Mesothelial cell of epicardium (in vitro differentiated cells): ENCODE measurements at regions not wholly inside any gene's neighbourhood (a gene's known extent, or its start where the extent isn't known, plus 50 kb on each side); places are given as distances from the start of the nearest gene placed in this dataset.

Experiments used
- DNase-seq, 2 experiments: peaks; one replicate each; pipeline ENCODE4 v3.0.0; 2021; ENCODE audit warnings: low spot score in 2 of 2; ENCODE audit not compliant: unreplicated experiment in 2 of 2
- H3K27ac Mint-ChIP-seq: 2 replicates; pipeline ENCODE4 v1.8.0; 2021; ENCODE audit warnings: mixed read lengths
- H3K27me3 Mint-ChIP-seq: 2 replicates; pipeline ENCODE4 v1.8.0; 2021; ENCODE audit warnings: low read depth, mixed read lengths
- H3K36me3 Mint-ChIP-seq: 2 replicates; pipeline ENCODE4 v1.8.0; 2021; ENCODE audit warnings: mixed read lengths
- H3K4me1 Mint-ChIP-seq: 2 replicates; pipeline ENCODE4 v1.8.0; 2021; ENCODE audit warnings: mixed read lengths
- H3K4me3 Mint-ChIP-seq: 2 replicates; pipeline ENCODE4 v1.8.0; 2021; ENCODE audit warnings: mild to moderate bottlenecking, moderate library complexity, mixed read lengths
- H3K9me3 Mint-ChIP-seq: 2 replicates; pipeline ENCODE4 v1.8.0; 2021; ENCODE audit warnings: mixed read lengths
- TF ChIP-seq, protein P1 (sequence below): fragments of 200-600 bp; sonication (generic); IDR thresholded peaks from one replicate; pipeline ENCODE4 v1.5.0; 2021; ENCODE audit warnings: antibody characterized with exemption; ENCODE audit not compliant: unreplicated experiment

DNA sequence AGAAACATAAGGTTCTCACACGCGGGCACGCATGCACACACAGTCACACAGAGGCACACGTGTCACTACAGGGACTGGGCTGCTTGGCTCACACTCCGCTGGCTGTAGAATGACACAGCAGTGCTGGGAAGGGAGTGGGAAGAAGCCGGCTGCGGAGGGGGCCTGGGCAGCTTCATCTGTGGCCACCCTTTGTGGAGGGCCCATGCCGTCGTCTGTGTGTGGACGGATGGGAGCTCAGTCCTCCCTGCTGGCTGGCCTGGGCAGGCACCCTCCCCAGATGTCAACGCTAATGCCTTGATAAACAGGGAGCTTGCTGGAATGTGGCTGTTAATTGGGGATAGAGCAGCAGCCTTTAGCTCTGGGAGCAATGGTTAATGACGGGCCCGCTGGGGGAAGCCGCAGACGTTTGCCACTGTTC, 621.1 kb downstream of the BCOR start:
- TF ChIP-seq, protein P1, sequence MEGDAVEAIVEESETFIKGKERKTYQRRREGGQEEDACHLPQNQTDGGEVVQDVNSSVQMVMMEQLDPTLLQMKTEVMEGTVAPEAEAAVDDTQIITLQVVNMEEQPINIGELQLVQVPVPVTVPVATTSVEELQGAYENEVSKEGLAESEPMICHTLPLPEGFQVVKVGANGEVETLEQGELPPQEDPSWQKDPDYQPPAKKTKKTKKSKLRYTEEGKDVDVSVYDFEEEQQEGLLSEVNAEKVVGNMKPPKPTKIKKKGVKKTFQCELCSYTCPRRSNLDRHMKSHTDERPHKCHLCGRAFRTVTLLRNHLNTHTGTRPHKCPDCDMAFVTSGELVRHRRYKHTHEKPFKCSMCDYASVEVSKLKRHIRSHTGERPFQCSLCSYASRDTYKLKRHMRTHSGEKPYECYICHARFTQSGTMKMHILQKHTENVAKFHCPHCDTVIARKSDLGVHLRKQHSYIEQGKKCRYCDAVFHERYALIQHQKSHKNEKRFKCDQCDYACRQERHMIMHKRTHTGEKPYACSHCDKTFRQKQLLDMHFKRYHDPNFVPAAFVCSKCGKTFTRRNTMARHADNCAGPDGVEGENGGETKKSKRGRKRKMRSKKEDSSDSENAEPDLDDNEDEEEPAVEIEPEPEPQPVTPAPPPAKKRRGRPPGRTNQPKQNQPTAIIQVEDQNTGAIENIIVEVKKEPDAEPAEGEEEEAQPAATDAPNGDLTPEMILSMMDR, result no peak
- H3K4me1 Mint-ChIP-seq, result peaks cover 16% of the 10 kb centered on the region
- H3K27me3 Mint-ChIP-seq, result no peaks in the 10 kb centered on the region
- H3K9me3 Mint-ChIP-seq, result peaks cover 22% of the 10 kb centered on the region
- H3K27ac Mint-ChIP-seq, result no peak overlapping the region
- H3K36me3 Mint-ChIP-seq, result no peaks in the 10 kb centered on the region
- no peak overlapping the region for H3K4me3 Mint-ChIP-seq
- DNase-seq, result no peak

DNA sequence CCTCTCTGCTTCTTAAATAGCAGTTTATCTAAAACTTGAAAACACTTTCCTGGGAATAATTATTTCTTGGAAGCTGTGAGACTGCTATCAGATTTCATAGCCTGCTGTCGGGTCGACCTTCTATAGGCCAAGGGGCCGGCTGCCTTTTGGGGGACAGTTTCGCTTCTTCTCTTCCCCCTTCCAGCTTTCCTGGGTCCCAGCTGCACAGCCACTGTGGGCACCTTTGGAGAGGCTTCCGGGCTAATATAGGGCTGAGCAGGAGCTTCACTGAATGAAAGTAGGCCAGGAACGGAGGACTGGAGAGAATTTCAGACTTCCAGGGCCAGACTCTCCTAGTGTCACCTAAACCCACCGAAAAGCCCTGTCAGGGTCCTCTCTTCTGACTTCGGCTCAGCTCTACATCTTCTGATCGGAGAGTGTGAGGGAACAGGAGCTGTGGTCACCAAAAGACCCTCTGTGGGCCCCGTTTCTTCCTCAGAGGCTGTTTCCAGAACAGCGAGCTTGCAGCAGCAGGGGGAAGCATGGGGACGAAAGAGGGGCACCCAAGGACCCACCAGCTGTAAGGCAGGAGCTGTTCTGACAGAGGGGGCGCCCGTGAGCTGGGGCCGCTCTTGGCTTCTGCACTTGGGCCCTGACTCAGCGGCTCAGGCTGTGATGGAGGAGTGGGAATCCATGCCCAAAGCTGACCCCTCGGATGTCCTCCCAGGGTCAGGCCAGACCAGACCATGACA, 620.6 kb downstream of the BCOR start:
- no peak for DNase-seq
- TF ChIP-seq, protein P1, result peak; percentile 17
- H3K4me1 Mint-ChIP-seq, result peaks cover 16% of the 10 kb centered on the region
- peaks cover 21% of the 10 kb centered on the region for H3K9me3 Mint-ChIP-seq
- no peaks in the 10 kb centered on the region for H3K36me3 Mint-ChIP-seq
- no peak overlapping the region for H3K27ac Mint-ChIP-seq
- H3K4me3 Mint-ChIP-seq, result no peak overlapping the region
- no peaks in the 10 kb centered on the region for H3K27me3 Mint-ChIP-seq

DNA sequence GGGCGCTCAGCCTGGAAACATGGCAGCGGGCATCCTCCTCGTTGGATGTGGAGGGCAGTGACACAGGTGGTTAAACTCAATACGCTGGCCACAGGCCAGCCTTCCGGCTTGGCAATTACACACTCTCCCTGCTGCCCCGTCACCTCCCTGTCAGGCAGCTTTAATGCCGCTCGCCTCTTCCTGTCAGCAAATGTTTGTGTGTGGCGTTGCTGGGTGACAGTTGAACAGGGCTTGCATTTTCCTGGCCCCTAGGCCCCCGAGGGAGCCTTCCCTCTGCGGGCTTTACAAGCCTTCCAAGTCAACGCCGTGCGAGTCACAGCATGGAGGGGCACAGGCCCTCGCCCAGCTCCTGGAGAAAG, 620.0 kb downstream of the BCOR start:
- H3K36me3 Mint-ChIP-seq, result no peaks in the 10 kb centered on the region
- TF ChIP-seq, protein P1, result no peak
- DNase-seq, result no peak
- peaks cover 16% of the 10 kb centered on the region for H3K4me1 Mint-ChIP-seq
- H3K9me3 Mint-ChIP-seq, result peaks cover 20% of the 10 kb centered on the region
- H3K27me3 Mint-ChIP-seq, result no peaks in the 10 kb centered on the region
- H3K4me3 Mint-ChIP-seq, result no peak overlapping the region
- H3K27ac Mint-ChIP-seq, result no peak overlapping the region

DNA sequence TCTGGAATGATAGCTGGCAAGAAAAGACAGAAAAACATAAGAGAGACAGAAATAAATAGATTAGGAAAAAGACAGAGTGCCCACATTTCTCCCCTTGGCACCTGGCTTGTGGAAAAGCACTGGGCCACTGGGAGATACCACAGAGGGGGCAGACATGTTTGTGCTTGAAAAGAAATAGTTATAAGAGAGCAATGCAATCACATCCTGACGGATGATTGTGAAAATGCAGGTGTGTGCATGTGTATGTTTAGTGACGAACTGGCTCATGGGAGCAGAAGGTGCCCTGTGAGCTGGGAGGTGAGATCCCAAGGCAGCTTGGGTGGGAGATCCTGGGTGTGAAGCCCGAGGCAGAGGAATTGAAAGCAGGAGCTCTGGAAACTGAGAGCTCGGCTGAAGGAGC, 617.9 kb downstream of the BCOR start:
- Mint-ChIP-seq H3K4me1 (peaks cover 20% of the 10 kb centered on the region), H3K36me3 (no peaks in the 10 kb centered on the region), H3K4me3 (no peak overlapping the region), H3K27me3 (no peaks in the 10 kb centered on the region), H3K9me3 (peaks cover 28% of the 10 kb centered on the region), H3K27ac (no peak overlapping the region)
- no peak for DNase-seq
- TF ChIP-seq, protein P1, result no peak

DNA sequence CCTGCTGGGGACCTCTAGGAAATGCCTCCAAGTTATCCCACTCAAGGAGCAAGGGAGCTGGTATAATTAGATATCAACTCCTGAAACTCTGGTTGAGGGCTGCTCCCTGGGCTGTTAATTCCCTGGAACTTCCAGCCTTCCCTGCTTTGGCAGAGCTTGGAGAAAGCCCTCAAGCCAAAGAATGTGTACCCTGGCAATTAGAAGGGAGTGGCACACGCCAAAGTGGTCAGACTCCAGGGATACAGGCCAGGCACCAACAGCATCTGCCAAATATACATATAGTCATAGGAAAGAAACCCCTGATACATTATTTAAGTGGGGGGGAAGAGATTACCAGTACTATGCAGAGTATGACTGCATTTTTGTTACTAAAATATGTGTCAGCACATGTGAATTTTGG, 616.8 kb downstream of the BCOR start:
- no peak overlapping the region for H3K4me3 Mint-ChIP-seq
- no peaks in the 10 kb centered on the region for H3K27me3 Mint-ChIP-seq
- peaks cover 22% of the 10 kb centered on the region for H3K4me1 Mint-ChIP-seq
- no peak for DNase-seq
- TF ChIP-seq, protein P1, result no peak
- H3K36me3 Mint-ChIP-seq, result no peaks in the 10 kb centered on the region
- no peak overlapping the region for H3K27ac Mint-ChIP-seq
- H3K9me3 Mint-ChIP-seq, result peaks cover 30% of the 10 kb centered on the region
